HG03469 (cell line): ENCODE measurements at regions not wholly inside any gene's neighbourhood (a gene's known extent, or its start where the extent isn't known, plus 50 kb on each side); places are given as distances from the start of the nearest gene placed in this dataset.

ENCODE experiments used
- ATAC-seq: cut with Tn5 transposase; IDR thresholded peaks from one replicate; pipeline ENCODE4 v1.9.1; 2021; ENCODE audit warnings: mild to moderate bottlenecking, moderate library complexity, moderate number of reproducible peaks; ENCODE audit not compliant: unreplicated experiment

- ATAC-seq, result no peak
Observed at GRCh38 chrX:39613482-39613995, 484.2 kb downstream of the BCOR start.

DNA sequence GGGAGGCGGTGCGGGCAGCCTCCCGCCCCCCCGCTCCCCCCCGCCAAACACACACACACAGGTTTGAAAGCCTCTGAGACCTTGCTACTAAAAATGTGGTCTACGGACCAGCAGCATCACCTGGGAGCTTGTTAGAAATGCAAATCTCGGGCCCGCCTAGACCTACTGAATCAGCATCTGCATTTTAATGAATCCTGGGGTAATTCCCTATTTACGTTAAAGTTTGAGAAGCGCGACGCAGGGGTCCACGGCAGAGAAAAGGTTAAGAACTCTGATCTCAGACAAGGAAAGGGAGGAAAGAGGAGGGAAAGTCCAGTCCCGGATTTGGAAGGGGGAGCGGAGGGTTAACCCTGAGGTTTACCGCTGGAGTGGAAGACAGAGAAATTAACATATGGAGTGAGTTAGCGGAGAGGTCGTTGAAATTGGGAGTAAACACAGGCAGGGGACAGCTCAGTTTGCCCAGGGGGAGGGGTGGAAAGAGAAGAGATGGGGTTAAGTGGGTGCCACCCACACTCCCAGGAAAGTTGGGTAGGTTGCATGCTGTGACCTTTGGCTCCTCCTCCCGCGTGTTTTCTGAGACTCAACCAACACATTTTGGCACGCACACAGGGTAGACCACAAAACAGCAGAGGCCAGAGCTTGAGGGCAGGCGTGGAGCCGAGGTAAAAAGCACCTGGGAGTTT lies 483.6 kb downstream of the BCOR start:
- no peak for ATAC-seq

DNA sequence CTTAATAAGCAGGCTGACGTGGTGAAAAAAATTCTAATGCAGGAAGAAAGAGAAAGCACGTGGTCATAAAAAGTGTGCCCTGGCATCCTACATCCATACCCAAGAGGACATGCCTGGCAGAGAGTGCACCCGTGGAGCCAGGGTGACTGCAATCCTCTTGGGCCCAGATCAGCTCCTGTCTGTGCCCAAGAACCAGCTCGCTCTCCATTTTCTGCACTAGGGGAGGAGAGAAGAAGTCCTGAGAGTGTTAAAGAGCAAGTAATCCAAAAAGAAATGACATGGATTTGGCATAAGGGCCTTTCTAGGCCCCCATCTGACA lies 483.1 kb downstream of the BCOR start:
- ATAC-seq, result no peak

- peak; percentile 40 for ATAC-seq
Observed at GRCh38 chrX:39616098-39616729, 481.5 kb downstream of the BCOR start.

DNA sequence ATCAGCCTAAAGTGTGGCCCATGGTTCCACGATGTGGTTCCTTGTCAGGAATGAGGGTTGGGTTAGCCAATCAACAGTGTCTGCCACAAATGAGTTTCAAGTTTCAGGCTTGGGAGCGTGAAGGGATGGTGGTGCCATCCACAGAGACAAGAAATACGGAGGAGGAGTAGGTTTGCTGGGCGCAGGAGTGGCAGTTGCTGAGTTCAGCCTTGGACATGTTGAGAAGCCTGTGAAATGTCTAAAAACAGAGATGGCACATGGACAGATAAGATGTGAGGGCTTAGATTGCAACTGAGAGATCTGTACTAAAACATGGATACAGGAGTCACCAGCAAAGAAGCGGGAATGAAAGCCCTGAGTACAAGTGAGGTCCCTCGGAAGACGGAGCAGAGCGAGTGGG lies 481.0 kb downstream of the BCOR start:
- ATAC-seq, result no peak

GRCh38 chrX:39618178-39618577 lies 479.6 kb downstream of the BCOR start:
- ATAC-seq, result no peak

GRCh38 chrX:39619182-39620009 lies 478.4 kb downstream of the BCOR start:
- no peak for ATAC-seq

DNA sequence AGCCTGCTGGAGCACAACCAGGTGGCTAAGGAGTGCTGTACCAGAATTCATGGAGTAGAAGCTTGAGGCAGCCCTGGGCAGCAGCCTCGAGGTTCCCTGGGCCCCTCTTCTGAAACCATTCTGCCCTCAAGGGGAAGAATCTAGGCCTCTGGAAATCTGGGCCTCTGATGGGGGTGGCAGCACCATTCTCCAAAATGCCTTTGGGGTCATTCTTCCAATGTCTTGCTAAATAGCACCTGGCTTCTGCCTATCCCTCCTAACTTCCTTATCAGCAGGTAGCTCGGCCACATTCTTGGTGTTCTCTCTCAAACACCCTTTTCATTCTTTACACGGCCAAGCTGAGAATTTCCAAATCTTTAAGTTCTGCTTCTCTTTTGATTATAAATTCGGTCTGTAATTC lies 473.6 kb downstream of the BCOR start:
- no peak for ATAC-seq

DNA sequence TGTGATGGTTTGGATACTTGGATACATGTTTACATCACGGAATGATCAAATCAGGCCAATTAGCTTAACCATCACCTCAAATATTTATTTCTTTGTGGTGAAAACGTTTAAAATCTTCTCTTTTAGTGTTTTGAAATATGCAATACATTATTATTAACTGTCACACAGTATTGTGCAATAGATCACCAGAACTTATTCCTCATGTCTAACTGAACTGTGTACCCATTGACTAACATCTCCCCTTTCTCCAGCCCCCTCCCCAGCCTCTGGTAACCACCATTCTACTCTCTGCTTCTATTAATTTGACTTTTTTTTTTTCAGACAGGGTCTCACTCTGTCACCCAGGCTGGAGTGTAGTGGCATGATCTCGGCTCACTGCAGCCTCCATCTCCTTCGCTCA lies 471.9 kb downstream of the BCOR start:
- no peak for ATAC-seq

GRCh38 chrX:39626749-39627148 lies 471.0 kb downstream of the BCOR start:
- ATAC-seq, result no peak

DNA sequence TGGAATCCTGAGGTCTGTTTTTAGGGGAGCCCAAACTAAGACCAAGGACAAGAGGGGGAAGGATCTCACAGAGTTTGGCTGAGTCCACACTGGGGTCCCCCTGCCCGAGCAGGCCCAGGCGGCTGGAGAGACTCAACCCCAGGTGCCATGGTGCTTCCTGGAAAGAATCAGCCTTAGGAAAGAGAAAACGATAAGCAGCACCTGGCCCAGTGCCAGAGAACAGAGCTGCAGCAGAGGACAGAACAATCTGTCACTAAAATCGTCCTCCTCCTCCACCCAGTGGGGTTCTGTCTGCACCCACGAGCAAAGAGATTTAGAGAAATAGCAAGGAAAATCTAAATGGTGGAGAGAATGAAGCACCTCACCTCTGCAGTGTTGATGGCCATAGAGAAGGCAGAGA lies 470.5 kb downstream of the BCOR start:
- ATAC-seq, result no peak

GRCh38 chrX:39629001-39629400 lies 468.8 kb downstream of the BCOR start:
- no peak for ATAC-seq

GRCh38 chrX:39630344-39630743 lies 467.4 kb downstream of the BCOR start:
- no peak for ATAC-seq

- ATAC-seq, result no peak
Observed at GRCh38 chrX:39631276-39632229, 466.2 kb downstream of the BCOR start.

DNA sequence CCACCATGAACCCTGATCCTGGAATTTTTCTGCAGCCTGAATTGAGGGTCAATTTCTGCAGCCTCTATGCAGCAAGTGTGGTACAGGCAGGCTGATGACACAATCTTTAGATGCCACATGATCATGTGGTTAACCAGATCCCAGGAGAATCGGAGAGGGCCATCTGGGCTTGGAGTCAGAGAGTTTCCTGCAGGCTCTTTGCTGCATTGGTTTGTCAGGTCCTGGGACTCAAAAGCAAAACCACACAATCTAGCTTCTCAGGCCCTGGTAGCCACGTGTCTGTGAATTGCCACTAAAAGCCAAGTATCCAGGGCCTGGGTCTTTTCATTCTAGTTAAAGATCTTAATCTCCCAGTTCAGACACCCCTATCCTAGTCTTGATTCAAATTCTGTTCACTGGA lies 464.5 kb downstream of the BCOR start:
- ATAC-seq, result no peak

- no peak for ATAC-seq
Observed at GRCh38 chrX:39636481-39636880, 461.3 kb downstream of the BCOR start.

DNA sequence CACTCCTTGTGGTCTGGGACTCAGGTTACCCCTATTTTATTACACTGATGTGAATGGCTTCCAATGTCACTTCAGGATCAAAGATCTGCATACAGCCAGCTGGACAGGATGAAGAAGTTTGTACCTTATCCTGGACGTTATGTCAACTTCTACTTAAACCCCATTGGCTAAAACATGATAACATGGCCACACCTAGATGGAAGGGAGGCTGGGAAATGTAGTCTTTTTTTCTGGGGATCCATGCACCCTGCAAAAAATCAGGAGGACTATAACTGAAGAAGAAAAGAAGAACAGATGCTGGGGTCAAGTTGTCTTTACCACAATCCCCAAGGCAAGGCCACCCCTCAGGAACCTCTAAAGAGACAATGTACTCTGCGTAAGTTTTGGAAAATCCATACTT lies 459.2 kb downstream of the BCOR start:
- no peak for ATAC-seq

GRCh38 chrX:39639871-39640270 lies 457.9 kb downstream of the BCOR start:
- no peak for ATAC-seq

- ATAC-seq, result no peak
Observed at GRCh38 chrX:39640866-39641265, 456.9 kb downstream of the BCOR start.

DNA sequence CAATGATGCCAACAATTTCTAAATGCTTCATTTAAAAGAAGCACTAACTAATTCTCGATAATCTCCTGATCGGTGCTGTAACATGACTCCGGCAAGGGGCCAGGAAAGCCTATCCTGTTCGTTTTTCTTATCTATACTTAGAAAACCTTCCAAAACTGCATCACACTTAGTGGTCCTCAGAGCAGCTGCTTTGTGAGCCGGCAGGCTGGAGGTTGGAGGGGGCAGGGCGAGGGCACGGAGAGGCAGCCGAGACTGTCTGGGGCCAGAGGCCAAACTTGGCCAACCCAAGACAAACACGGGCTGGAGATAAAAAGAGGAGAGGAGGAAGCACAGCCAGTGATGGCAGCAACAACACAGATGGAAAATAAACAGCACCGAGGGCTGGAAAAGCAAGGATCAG lies 455.7 kb downstream of the BCOR start:
- ATAC-seq, result no peak

DNA sequence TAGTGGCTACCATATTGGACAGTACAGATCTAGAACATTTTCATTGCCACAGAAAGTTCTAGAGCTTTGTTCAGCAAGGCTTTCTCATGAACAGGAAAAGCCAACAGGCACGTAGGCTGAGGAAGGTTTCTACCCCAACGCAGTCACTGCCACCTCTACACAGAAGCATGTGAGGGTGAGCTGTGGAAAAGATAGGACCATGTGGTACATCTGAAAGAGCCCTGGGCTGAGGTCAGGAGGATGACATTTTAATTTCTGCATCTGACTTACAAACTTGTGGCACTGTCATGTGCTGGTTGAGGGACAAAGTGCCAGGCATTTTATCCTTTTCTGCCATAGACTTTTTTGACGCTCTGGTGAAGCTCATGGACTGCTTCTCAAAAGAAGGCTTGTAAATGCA lies 454.2 kb downstream of the BCOR start:
- no peak for ATAC-seq
